OCI-LY1 (cell line): ENCODE measurements at regions not wholly inside any gene's neighbourhood (a gene's known extent, or its start where the extent isn't known, plus 50 kb on each side); places are given as distances from the start of the nearest gene placed in this dataset.

ENCODE experiments used
- H2AFZ ChIP-seq: fragments of 200-600 bp; sonication (generic), shearing (Covaris generic); 2 replicates; pipeline ENCODE4 v1.6.0; 2014; ENCODE audit warnings: antibody characterized with exemption, mild to moderate bottlenecking, low read length
- H3F3A ChIP-seq: fragments of 200-600 bp; sonication (generic), shearing (Covaris generic); 2 replicates; pipeline ENCODE4 v1.6.0; 2014; ENCODE audit warnings: mild to moderate bottlenecking, antibody characterized with exemption, low read length, moderate library complexity; ENCODE audit not compliant: insufficient read depth
- H3K27ac ChIP-seq: fragments of 200-600 bp; sonication (generic); 2 replicates; pipeline ENCODE4 v1.5.1; 2014; ENCODE audit warnings: low read length, mixed run types, mild to moderate bottlenecking, low read depth; ENCODE audit not compliant: poor library complexity, severe bottlenecking
- H3K27me3 ChIP-seq: fragments of 200-600 bp; sonication (generic); 2 replicates; pipeline ENCODE4 v1.6.0; 2014; ENCODE audit warnings: antibody characterized with exemption, mild to moderate bottlenecking, low read length, moderate library complexity; ENCODE audit not compliant: insufficient read depth
- H3K36me3 ChIP-seq: fragments of 200-600 bp; sonication (generic); 2 replicates; pipeline ENCODE4 v1.6.1; 2014; ENCODE audit warnings: mild to moderate bottlenecking, antibody characterized with exemption, low read length, moderate library complexity, mixed read lengths; ENCODE audit not compliant: insufficient read depth
- H3K4me1 ChIP-seq: fragments of 200-600 bp; sonication (generic); 2 replicates; pipeline ENCODE4 v1.5.1; 2014; ENCODE audit warnings: mild to moderate bottlenecking, low read length, moderate library complexity; ENCODE audit not compliant: insufficient read depth, severe bottlenecking
- H3K4me2 ChIP-seq: fragments of 200-600 bp; sonication (generic), shearing (Covaris generic); 2 replicates; pipeline ENCODE4 v1.6.1; 2014; ENCODE audit warnings: low read length
- H3K4me3 ChIP-seq: fragments of 200-600 bp; sonication (generic); 2 replicates; pipeline ENCODE4 v1.5.1; 2014; ENCODE audit warnings: low read length, low read depth, mild to moderate bottlenecking, mixed read lengths; ENCODE audit not compliant: poor library complexity, severe bottlenecking
- H3K79me2 ChIP-seq: fragments of 200-600 bp; shearing (Covaris generic); 2 replicates; pipeline ENCODE4 v1.6.1; 2016; ENCODE audit warnings: mixed run types, low read length, mixed read lengths; ENCODE audit not compliant: insufficient read depth
- H3K9ac ChIP-seq: fragments of 200-600 bp; sonication (generic), shearing (Covaris generic); 2 replicates; pipeline ENCODE4 v1.6.1; 2014; ENCODE audit warnings: mild to moderate bottlenecking, low read length, mixed read lengths
- H3K9me2 ChIP-seq: fragments of 200-600 bp; sonication (generic), shearing (Covaris generic); 2 replicates; pipeline ENCODE4 v1.6.1; 2014; ENCODE audit warnings: low read depth, mild to moderate bottlenecking, low read length, mixed read lengths
- H3K9me3 ChIP-seq: fragments of 200-600 bp; shearing (Covaris generic); 2 replicates; pipeline ENCODE4 v1.6.1; 2014; ENCODE audit warnings: low read length, mixed read lengths
- H4K20me1 ChIP-seq: fragments of 200-600 bp; sonication (generic), shearing (Covaris generic); 2 replicates; pipeline ENCODE4 v1.6.0; 2016; ENCODE audit warnings: mild to moderate bottlenecking, low read length; ENCODE audit not compliant: insufficient read depth
- EZH2 ChIP-seq: fragments of 200-600 bp; sonication (generic), shearing (Covaris generic); IDR thresholded peaks from 2 replicates; pipeline ENCODE4 v1.8.0; 2017; ENCODE audit warnings: borderline replicate concordance, mixed run types, mild to moderate bottlenecking, antibody characterized with exemption, low read length, moderate library complexity, mixed read lengths
- TF ChIP-seq, protein P1 (sequence below): fragments of 200-600 bp; sonication (generic), shearing (Covaris generic); IDR thresholded peaks from 2 replicates; pipeline ENCODE4 v1.5.1; 2017; ENCODE audit warnings: mild to moderate bottlenecking, antibody characterized with exemption, low read length, moderate library complexity, mixed read lengths

DNA sequence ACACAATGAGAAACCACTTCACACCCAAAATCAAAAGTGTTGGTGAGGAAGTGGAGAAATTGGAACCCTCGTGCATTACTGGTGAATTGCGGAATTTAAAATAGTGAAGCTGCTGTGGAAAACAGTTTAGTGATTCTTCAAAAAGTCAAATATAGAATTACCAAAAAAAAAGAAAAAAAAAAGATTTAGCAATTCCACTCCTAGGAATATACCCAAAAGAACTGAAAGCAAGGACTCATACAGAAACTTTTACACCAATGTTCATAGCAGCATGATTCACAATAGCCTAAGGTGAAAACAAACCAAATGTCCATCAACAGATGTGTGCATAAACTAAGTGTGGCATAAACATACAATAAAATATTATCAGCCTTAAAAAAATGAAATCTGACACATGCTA lies 364.3 kb upstream of the FAM241A start:
- TF ChIP-seq, protein P1, sequence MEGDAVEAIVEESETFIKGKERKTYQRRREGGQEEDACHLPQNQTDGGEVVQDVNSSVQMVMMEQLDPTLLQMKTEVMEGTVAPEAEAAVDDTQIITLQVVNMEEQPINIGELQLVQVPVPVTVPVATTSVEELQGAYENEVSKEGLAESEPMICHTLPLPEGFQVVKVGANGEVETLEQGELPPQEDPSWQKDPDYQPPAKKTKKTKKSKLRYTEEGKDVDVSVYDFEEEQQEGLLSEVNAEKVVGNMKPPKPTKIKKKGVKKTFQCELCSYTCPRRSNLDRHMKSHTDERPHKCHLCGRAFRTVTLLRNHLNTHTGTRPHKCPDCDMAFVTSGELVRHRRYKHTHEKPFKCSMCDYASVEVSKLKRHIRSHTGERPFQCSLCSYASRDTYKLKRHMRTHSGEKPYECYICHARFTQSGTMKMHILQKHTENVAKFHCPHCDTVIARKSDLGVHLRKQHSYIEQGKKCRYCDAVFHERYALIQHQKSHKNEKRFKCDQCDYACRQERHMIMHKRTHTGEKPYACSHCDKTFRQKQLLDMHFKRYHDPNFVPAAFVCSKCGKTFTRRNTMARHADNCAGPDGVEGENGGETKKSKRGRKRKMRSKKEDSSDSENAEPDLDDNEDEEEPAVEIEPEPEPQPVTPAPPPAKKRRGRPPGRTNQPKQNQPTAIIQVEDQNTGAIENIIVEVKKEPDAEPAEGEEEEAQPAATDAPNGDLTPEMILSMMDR, result no peak
- no peak for TF ChIP-seq EZH2
- Histone ChIP-seq H3F3A (no peaks in the 10 kb centered on the region), H3K4me3 (no peak overlapping the region), H3K9me3 (no peaks in the 10 kb centered on the region), H3K27me3 (no peaks in the 10 kb centered on the region), H3K9ac (no peak overlapping the region), H3K9me2 (no peaks in the 10 kb centered on the region), H3K27ac (no peak overlapping the region), H3K4me1 (no peaks in the 10 kb centered on the region), H4K20me1 (no peaks in the 10 kb centered on the region), H2AFZ (no peak overlapping the region), H3K79me2 (no peaks in the 10 kb centered on the region), H3K4me2 (no peak overlapping the region), H3K36me3 (no peaks in the 10 kb centered on the region)

DNA sequence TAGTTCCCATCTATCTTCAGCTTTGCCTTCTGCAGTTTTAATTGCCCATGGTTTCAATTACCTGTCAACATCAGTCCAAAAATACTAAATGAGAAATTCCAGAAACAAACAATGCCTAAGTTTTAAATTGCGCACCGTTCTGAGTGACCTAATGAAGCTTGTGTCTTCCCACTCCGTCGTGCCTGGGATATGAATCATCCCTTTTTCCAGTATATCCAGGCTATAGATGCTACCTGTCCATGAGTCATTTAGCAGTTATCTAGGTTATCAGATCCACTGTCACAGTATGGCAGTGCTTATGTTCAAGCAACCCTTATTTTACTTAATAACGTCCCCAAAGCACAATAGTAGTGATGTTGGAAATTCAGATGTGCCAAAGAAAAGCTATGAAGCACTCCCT lies 363.6 kb upstream of the FAM241A start:
- no peak overlapping the region for H3K27ac ChIP-seq
- H3K9ac ChIP-seq, result no peak overlapping the region
- H3K79me2 ChIP-seq, result no peaks in the 10 kb centered on the region
- no peaks in the 10 kb centered on the region for H4K20me1 ChIP-seq
- H3K4me2 ChIP-seq, result no peak overlapping the region
- H3K36me3 ChIP-seq, result no peaks in the 10 kb centered on the region
- no peaks in the 10 kb centered on the region for H3F3A ChIP-seq
- H2AFZ ChIP-seq, result no peak overlapping the region
- H3K9me3 ChIP-seq, result no peaks in the 10 kb centered on the region
- no peaks in the 10 kb centered on the region for H3K9me2 ChIP-seq
- H3K4me1 ChIP-seq, result no peaks in the 10 kb centered on the region
- H3K4me3 ChIP-seq, result no peak overlapping the region
- no peak for TF ChIP-seq EZH2
- TF ChIP-seq, protein P1, result no peak
- no peaks in the 10 kb centered on the region for H3K27me3 ChIP-seq

DNA sequence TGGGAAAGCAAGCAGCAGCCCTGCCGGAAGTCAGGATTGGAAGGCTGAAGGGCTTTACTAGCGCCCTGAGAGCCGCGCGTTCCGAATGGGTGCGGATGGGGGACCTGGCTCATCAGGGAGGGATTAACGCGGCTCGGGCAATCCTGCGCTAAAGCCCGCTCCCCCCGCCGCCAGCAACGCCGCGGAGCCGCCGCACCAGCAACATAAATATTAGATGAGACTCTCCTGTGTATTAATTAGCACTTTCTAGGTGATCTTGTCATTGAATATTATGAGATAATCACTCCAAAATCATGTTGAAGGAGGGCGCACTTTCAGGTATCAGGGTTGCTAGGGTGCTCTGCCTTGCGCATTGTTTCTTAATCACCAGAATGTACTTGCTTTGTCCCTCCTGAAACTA lies 357.2 kb upstream of the FAM241A start:
- Histone ChIP-seq H2AFZ (no peak overlapping the region), H3K4me3 (no peak overlapping the region), H3K4me1 (no peaks in the 10 kb centered on the region), H3K9ac (no peak overlapping the region), H3F3A (no peaks in the 10 kb centered on the region), H3K79me2 (no peaks in the 10 kb centered on the region), H3K9me2 (no peaks in the 10 kb centered on the region), H3K36me3 (no peaks in the 10 kb centered on the region), H4K20me1 (no peaks in the 10 kb centered on the region), H3K9me3 (no peaks in the 10 kb centered on the region), H3K4me2 (no peak overlapping the region), H3K27me3 (no peaks in the 10 kb centered on the region), H3K27ac (no peak overlapping the region)
- TF ChIP-seq EZH2, result no peak
- TF ChIP-seq, protein P1, result no peak
